ENCODE measurements at regions not wholly inside any gene's neighbourhood (a gene's known extent, or its start where the extent isn't known, plus 50 kb on each side); places are given as distances from the start of the nearest gene placed in this dataset.

DNA sequence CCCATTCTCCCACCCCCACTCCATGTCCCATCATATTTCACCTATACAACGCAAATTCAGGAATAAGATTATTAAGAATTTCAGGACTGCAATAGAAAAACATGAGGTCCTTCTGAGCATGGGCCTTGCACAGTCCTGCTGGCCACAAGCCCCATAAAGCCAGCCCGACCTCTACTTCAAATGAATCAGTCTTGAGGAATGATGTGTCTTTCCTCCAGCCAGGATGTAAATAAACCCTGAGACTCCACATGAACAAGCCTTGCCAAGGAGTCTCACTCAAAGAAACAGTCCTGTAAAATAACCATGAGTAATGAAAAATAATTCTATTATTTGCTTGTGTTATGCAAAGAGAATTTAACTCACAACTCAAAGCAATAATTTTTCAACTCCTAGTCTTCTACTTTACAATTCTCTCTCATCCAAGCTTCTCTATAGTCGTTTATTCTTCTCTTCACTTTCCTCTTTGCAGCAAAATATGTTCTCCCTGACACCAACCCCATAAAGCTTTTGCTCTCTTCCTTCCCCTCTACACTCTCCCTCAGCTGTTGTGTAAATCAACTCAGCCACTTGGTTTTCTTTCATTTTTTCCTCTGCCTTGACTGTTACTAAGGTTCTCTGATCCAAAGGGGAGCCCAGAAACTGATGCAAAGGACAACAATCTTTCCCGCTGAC lies 140.1 kb upstream of the MOCS2 start:
- Histone ChIP-seq H3K27me3 (no peaks in the 10 kb centered on the region), H3K36me3 (no peaks in the 10 kb centered on the region), H3K4me1 (peaks cover 0 to 10% of the 10 kb centered on the region in 2 donors), H3K9me3 (no peaks in the 10 kb centered on the region), H3K4me3 (no peak overlapping the region), H3K27ac (peak overlapping the region; percentile 56 to 68)
- DNase-seq (ENCODE audit: low spot score in 2 of 2), result peak in 1 of 2 donors; percentile 78
- intact Hi-C loops (cut with DNase I), result loop anchor here (5.0 kb wide), 1 partner anchor 113 kb away; no protein-coding TSS in a partner anchor
- TF ChIP-seq, protein P1, sequence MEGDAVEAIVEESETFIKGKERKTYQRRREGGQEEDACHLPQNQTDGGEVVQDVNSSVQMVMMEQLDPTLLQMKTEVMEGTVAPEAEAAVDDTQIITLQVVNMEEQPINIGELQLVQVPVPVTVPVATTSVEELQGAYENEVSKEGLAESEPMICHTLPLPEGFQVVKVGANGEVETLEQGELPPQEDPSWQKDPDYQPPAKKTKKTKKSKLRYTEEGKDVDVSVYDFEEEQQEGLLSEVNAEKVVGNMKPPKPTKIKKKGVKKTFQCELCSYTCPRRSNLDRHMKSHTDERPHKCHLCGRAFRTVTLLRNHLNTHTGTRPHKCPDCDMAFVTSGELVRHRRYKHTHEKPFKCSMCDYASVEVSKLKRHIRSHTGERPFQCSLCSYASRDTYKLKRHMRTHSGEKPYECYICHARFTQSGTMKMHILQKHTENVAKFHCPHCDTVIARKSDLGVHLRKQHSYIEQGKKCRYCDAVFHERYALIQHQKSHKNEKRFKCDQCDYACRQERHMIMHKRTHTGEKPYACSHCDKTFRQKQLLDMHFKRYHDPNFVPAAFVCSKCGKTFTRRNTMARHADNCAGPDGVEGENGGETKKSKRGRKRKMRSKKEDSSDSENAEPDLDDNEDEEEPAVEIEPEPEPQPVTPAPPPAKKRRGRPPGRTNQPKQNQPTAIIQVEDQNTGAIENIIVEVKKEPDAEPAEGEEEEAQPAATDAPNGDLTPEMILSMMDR (IDR thresholded peaks at IDR 0.05), result no peak

DNA sequence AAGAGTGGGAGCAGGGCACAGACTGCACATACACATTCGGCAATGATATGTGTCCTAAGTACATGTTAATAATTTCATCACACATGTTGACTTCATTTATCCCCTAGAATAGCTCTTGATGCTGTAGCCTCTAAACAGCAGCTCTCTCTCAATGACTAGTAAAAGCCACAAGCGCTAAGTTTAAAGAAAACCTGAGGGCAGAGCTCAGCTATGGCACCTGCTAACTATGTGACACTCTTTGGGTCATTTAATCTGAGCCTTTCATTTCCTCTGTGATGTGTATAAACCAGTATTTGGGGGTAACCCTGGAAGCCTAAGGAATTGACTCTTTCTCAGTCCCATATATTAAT lies 140.6 kb upstream of the MOCS2 start:
- no peaks in the 10 kb centered on the region for H3K36me3 ChIP-seq
- H3K4me1 ChIP-seq, result peaks cover 0 to 10% of the 10 kb centered on the region in 2 donors
- TF ChIP-seq, protein P1 (IDR thresholded peaks at IDR 0.05), result no peak
- no peak overlapping the region for H3K4me3 ChIP-seq
- DNase-seq (ENCODE audit: low spot score in 2 of 2), result no peak
- peak overlapping the region; percentile 52 to 68 for H3K27ac ChIP-seq
- intact Hi-C loops (cut with DNase I), result no loop called here
- H3K9me3 ChIP-seq, result no peaks in the 10 kb centered on the region
- H3K27me3 ChIP-seq, result no peaks in the 10 kb centered on the region

DNA sequence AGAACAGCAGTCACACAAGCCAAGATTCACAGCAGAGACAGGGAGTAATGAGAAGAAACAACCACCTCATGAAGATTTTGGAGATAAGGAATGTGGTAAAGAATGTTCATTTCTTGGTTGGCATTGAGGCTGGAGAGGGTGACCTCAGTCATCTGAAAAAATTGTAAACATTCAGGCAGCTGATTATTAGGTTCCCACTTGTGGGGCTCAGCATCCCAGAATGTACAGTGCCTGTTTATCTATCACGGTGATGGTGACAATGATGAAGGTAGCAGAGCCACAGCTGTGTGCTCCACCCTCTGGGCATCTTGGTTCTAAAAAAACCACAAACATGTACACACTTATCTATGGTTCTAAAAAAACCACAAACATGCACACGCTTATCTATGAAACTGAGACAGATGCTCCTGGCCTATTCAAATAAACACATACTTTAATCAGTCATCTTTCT lies 143.9 kb upstream of the MOCS2 start:
- no peak overlapping the region for H3K4me3 ChIP-seq
- H3K4me1 ChIP-seq, result peaks cover 0 to 10% of the 10 kb centered on the region in 2 donors
- no peak overlapping the region for H3K27ac ChIP-seq
- H3K27me3 ChIP-seq, result no peaks in the 10 kb centered on the region
- DNase-seq (ENCODE audit: low spot score in 2 of 2), result no peak
- TF ChIP-seq, protein P1 (IDR thresholded peaks at IDR 0.05), result no peak
- no peaks in the 10 kb centered on the region for H3K36me3 ChIP-seq
- intact Hi-C loops (cut with DNase I), result no loop called here
- H3K9me3 ChIP-seq, result no peaks in the 10 kb centered on the region

DNA sequence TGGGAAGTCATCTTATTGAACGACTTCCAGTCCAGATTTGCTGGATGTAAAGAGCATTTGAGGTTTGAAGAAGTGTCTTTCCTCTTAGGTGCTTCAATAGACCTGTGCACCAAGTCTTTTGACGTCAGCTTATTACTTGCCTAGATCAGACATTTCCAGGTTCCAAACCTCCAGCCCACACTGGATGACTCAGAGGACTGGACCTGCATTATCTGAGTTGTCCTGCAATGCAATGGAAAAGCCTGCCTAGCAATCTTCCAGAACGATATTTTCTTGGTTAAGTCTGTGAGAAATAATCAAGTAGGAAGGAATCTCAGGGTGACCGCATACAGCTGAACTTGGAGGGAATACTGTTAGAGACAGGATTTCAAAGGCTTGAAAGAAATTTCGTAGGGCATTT lies 147.2 kb upstream of the MOCS2 start:
- Histone ChIP-seq H3K36me3 (no peaks in the 10 kb centered on the region), H3K4me3 (no peak overlapping the region)

DNA sequence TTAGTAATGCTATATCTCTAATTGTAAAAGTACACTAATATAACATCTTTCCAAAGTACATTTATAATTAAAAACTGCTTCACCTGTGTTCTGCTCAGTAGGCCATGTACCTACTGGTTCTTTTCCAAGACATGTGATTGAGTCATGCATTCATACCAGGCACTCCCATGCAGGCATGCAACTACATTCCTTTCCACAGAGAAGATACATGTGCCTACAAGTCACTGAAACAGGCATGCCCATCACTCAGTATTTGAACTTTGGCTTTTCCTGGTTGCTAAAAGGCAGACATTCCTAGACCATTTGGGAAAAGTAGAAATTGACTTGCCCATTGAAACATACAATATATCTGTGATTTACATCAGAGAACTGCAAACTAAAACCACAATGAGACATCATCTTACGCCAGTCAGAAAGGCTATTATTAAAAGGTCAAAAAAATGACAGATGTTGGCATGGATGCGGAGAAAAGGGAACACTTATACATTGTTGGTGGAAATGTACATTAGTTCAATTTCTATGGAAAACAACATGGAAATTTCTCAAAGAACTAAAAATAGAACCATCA lies 148.3 kb upstream of the MOCS2 start:
- H3K4me1 ChIP-seq, result no peaks in the 10 kb centered on the region
- intact Hi-C loops (cut with DNase I), result no loop called here
- no peak for DNase-seq (ENCODE audit: low spot score in 2 of 2)
- no peaks in the 10 kb centered on the region for H3K9me3 ChIP-seq
- no peaks in the 10 kb centered on the region for H3K36me3 ChIP-seq
- H3K27ac ChIP-seq, result no peak overlapping the region
- H3K4me3 ChIP-seq, result no peak overlapping the region
- no peaks in the 10 kb centered on the region for H3K27me3 ChIP-seq
- TF ChIP-seq, protein P1 (IDR thresholded peaks at IDR 0.05), result no peak

More for the DNA sequence above, 147.2 kb upstream of the MOCS2 start:
- intact Hi-C loops (cut with DNase I), result no loop called here
- Histone ChIP-seq H3K27ac (no peak overlapping the region), H3K9me3 (no peaks in the 10 kb centered on the region), H3K4me1 (no peaks in the 10 kb centered on the region), H3K27me3 (no peaks in the 10 kb centered on the region)
- no peak for DNase-seq (ENCODE audit: low spot score in 2 of 2)
- TF ChIP-seq, protein P1 (IDR thresholded peaks at IDR 0.05), result no peak
